ENCODE measurements at regions not wholly inside any gene's neighbourhood (a gene's known extent, or its start where the extent isn't known, plus 50 kb on each side); places are given as distances from the start of the nearest gene placed in this dataset.
A peak's percentile ranks its signal among the peaks of the same experiment; 100 is the strongest.
"Not testable (repeated sequence)": the region's sequence is repeated elsewhere in the genome, so short reads cannot be mapped to it uniquely, and the experiment has no call there.

- no peak for TF ChIP-seq CTCF (IDR thresholded peaks at IDR 0.05; ENCODE audit: low read depth, low read length, missing control alignments)
Measured at GRCh38 chr5:39689919-39690318, 265.1 kb upstream of the DAB2 start.

GRCh38 chr5:39687924-39688323 lies 263.1 kb upstream of the DAB2 start:
- in situ Hi-C loops (cut with HindIII; ENCODE audit: low sequenced_read_pairs) = not testable (repeated sequence)

More at GRCh38 chr5:39689919-39690318, 265.1 kb upstream of the DAB2 start:
- no peak overlapping the region for H3K4me3 ChIP-seq (ENCODE audit: low read depth, low read length)
- in situ Hi-C loops (cut with HindIII; ENCODE audit: low sequenced_read_pairs) = no loop called here
- DNase-seq (ENCODE audit: low read depth) = no peak

GRCh38 chr5:39680213-39680612 lies 255.4 kb upstream of the DAB2 start:
- in situ Hi-C loops (cut with HindIII; ENCODE audit: low sequenced_read_pairs) = no loop called here
- DNase-seq (ENCODE audit: low read depth) = no peak

More at GRCh38 chr5:39687924-39688323, 263.1 kb upstream of the DAB2 start:
- DNase-seq (ENCODE audit: low read depth); H3K4me3 ChIP-seq (ENCODE audit: low read depth, low read length): not testable (repeated sequence)

GRCh38 chr5:39678534-39678933 lies 253.8 kb upstream of the DAB2 start:
- H3K4me3 ChIP-seq (ENCODE audit: low read depth, low read length) = no peak overlapping the region
- DNase-seq (ENCODE audit: low read depth) = no peak
- in situ Hi-C loops (cut with HindIII; ENCODE audit: low sequenced_read_pairs) = no loop called here
- TF ChIP-seq CTCF (IDR thresholded peaks at IDR 0.05; ENCODE audit: low read depth, low read length, missing control alignments) = no peak

More at GRCh38 chr5:39680213-39680612, 255.4 kb upstream of the DAB2 start:
- H3K4me3 ChIP-seq (ENCODE audit: low read depth, low read length) = no peak overlapping the region
- TF ChIP-seq CTCF (IDR thresholded peaks at IDR 0.05; ENCODE audit: low read depth, low read length, missing control alignments) = no peak

- no peak for DNase-seq (ENCODE audit: low read depth)
- TF ChIP-seq CTCF (IDR thresholded peaks at IDR 0.05; ENCODE audit: low read depth, low read length, missing control alignments) = no peak
- H3K4me3 ChIP-seq (ENCODE audit: low read depth, low read length) = no peak overlapping the region
- in situ Hi-C loops (cut with HindIII; ENCODE audit: low sequenced_read_pairs) = no loop called here
Measured at GRCh38 chr5:39675676-39676075, 250.9 kb upstream of the DAB2 start.

- TF ChIP-seq CTCF (IDR thresholded peaks at IDR 0.05; ENCODE audit: low read depth, low read length, missing control alignments) = no peak
- in situ Hi-C loops (cut with HindIII; ENCODE audit: low sequenced_read_pairs) = no loop called here
- DNase-seq (ENCODE audit: low read depth) = no peak
Measured at GRCh38 chr5:39674209-39675082, 249.7 kb upstream of the DAB2 start.

DNA sequence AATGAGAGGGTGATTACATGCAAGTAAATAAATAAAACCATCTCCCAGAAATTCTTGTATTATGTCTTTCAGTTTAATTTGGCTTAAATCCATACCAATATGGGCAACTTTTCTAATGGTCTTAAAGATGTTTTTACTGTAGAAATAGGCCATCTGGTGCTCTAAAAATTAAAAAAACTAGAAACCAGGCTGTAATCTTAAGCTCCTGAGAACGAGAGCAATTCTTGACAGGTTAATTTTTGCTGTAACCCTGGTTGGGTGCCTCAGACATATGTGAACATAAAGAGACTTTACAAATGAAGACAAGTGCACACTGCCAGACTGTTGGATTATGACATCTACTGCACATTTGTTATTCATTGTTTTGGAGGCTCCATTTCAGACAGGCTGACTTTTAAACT lies 246.8 kb upstream of the DAB2 start:
- DNase-seq (ENCODE audit: low read depth) = peak; percentile 31
- in situ Hi-C loops (cut with HindIII; ENCODE audit: low sequenced_read_pairs) = no loop called here
- TF ChIP-seq CTCF (IDR thresholded peaks at IDR 0.05; ENCODE audit: low read depth, low read length, missing control alignments) = no peak
- H3K4me3 ChIP-seq (ENCODE audit: low read depth, low read length) = no peak overlapping the region

More at GRCh38 chr5:39674209-39675082, 249.7 kb upstream of the DAB2 start:
- no peak overlapping the region for H3K4me3 ChIP-seq (ENCODE audit: low read depth, low read length)

Data from astrocyte of the cerebellum (primary cell).